ENCODE measurements at regions not wholly inside any gene's neighbourhood (a gene's known extent, or its start where the extent isn't known, plus 50 kb on each side); places are given as distances from the start of the nearest gene placed in this dataset.

GRCh38 chr7:16060502-16060901 is 360.8 kb downstream of the CRPPA start:
- DNase-seq (ENCODE audit: low spot score): no peak

GRCh38 chr7:16055263-16055976 is 365.9 kb downstream of the CRPPA start:
- DNase-seq (ENCODE audit: low spot score): no peak

DNA sequence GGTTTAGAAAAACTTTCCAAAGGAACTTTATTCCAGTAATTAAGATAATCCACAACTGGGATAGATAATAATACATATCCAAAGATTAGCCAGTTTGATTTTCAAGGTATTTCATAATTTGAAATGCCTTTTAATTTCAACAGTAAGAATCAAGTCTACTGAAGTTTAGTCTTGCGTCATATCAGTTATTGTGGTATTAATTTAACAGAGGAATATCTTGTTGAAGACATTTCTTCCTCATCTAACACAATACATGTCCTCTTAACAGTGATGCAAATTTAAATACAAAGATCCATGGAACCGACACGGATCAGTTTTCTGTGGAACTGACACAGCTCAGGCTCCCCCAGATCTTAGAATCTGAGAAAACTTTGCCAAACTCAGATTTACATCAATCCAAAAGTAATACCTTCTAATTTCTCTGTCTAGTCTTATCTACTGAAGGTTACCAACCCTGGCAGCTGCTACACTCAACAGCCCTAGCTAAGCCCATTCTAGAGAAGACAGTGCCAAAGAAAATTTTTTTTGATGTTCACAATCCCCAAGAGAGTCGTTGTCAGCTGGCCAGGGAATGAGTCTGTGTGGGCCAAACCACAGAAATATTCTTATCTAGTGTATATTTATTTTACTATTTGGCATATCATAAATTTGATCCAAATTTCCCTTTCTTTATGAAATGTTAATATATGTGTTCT is 365.2 kb upstream of the MEOX2 start:
- no peak for DNase-seq (ENCODE audit: low spot score)

DNA sequence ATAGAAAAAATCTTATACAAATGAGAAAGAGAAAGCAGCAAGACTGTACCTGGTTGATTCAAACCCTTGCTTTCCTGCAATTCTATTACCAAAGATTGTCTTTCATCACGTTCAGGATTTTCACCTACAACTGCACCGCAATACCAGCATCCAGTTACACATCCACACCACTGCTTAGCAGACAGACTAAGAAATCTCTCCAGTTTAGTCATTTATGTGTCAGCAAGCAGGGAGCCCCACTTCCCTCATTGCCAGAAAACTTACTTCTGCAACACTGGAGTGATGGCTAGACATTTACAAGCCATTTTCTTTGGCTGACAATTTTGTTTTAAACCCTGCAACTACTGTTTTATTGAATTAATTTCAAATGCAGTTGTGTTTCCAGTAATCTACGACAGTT is 359.6 kb upstream of the MEOX2 start:
- DNase-seq (ENCODE audit: low spot score): no peak

DNA sequence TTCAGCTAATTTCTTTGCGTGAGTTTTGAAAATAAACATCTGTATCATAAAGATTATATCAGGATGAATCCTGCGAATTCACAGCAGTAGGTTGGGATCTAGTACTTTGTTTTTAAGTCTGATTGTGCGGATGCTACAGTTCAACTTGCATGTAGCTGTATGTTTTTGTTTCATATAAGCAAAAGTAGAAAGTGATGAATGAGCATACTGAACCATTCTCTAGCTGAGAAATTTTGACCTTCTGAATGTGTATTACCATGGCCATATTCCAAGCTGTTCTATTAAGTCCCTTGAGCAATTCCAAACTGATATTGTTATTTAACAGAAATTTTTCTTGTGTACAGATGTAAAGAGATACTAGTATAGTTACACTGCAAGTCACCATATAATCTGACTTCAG is 358.8 kb upstream of the MEOX2 start:
- no peak for DNase-seq (ENCODE audit: low spot score)

- no peak for DNase-seq (ENCODE audit: low spot score)
Observed at GRCh38 chr7:16044645-16045044, 358.2 kb upstream of the MEOX2 start.

GRCh38 chr7:16040346-16040745 is 353.9 kb upstream of the MEOX2 start:
- no peak for DNase-seq (ENCODE audit: low spot score)

DNA sequence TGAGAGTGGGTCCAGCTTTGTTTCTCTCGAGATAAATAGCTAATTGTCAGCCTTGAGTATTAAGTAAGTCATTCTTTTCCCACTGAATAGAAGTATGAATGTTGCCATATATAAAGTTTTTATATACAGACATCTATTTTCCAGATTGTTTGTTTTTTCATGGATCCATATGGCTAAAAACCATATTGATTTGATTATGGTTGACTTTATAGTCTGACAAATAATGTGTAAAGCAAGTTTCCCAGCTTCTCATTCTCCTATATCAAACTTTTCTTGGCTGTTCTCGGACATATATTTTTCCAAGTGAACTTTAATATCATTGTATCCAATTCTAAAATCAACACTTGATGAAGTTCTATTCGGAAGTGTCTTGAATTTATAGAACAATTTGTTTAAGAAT is 352.4 kb upstream of the MEOX2 start:
- no peak for DNase-seq (ENCODE audit: low spot score)

GRCh38 chr7:16035392-16035791 is 348.9 kb upstream of the MEOX2 start:
- no peak for DNase-seq (ENCODE audit: low spot score)

GRCh38 chr7:16034866-16035265 is 348.4 kb upstream of the MEOX2 start:
- no peak for DNase-seq (ENCODE audit: low spot score)

GRCh38 chr7:16034353-16034752 is 347.9 kb upstream of the MEOX2 start:
- DNase-seq (ENCODE audit: low spot score): no peak

DNA sequence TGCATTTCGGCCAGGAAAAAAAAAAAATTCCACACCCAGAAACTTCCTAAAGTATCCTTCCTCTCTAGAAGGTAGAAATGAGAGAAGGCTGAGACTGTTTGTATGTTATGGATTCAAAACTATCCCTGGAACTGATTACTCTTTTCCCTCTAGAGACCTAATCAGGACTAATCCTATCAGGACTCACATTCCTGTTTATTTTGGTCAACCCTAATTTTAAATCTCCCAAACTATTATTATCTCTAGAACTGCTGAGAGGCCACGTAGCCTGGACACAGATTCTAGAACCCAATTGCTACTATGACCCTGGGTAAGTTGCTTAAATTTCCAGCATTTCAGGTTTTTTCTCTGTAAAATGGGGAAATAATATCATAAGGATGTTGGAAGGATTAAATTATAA is 346.8 kb upstream of the MEOX2 start:
- no peak for DNase-seq (ENCODE audit: low spot score)

DNA sequence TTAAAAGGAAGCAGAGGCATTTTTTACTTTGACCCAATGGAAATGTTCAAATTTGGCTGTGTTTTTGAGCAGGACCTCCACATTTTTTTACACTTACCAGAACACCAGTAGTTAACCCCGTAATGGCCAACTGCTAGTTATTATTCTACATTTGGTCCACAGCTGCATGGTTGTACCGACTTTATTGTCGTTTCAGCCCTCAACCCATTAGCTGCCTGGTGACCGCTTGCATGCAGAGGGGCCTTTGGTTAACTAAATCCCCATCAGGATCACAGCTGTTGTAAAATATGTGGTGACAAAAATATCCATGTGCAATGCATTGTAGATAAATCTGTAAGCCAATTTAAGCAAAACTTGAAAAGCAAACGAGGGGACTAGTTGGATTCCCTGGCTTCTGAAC is 342.2 kb upstream of the MEOX2 start:
- no peak for DNase-seq (ENCODE audit: low spot score)

GRCh38 chr7:16028103-16028502 is 341.6 kb upstream of the MEOX2 start:
- no peak for DNase-seq (ENCODE audit: low spot score)

DNA sequence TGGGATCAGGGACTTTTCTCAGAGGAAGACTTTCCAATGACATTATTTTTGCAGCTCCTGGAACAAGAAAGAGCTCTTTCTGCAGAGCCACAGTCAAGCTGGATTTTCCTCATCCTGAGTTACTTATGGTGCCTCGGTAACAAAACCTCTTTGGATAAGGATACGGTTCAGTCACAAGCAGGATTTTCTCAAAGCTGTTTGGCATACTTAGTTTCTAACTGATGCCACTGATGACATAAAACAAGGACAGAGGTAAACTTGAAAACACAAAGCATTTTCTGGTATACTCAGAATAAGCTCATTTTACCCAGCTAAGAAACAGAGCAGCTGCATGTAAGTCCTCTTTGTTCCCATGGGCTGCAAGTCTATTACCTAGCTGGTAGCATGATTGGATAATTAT is 340.9 kb upstream of the MEOX2 start:
- DNase-seq (ENCODE audit: low spot score): no peak

DNA sequence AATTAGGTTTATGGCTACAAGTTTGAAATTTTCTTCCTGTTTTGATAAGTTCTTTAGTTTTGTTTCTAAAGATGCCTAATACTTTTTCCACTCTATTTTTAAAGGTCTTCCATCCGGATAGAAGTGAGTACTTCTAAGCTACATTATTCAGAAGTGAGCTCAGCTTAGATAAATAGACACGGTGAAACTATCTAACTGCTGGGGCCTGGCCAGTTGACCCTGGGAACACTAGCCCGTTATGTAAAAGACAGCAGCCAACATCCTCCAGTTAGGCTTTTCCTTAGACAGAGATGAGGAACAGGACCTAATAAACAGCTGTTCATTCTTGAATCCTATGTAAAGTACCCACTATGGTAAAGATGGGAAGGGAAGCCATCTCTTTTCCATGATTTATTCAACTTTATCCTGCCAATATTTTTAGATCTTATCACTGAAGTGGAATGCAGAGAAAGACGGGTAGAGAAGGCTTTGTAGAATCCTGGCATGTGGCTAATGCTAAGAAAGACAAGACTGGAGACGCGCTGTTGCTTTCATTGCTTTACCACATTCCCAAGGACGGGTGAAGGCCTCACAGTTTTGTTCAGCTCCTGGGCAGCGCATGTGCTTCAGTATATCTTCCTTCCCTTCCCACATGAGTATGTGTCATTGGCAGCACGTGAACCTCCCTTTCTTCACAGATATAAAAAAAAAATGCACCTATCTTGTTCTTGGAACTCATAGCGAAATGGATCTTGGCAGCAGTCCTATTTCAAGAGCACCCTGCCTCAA is 340.0 kb upstream of the MEOX2 start:
- DNase-seq (ENCODE audit: low spot score): no peak

DNA sequence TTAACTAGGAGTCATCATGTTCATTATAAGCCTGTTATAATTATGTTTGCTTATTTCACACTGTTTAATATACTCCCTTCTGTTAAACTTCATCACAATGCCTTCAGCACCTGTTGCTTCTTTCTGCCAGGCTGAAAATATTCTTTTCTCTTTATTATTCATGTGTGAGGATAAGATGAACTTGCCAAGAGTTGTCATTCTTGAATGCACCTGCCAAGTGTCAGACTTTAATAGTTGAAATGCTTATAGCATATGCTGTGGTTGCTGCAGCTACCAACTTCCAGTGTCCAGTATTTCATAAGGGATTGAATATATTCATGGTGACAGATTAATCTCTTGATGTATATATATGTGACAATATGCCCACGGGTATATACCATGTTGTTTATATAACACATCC is 339.2 kb upstream of the MEOX2 start:
- DNase-seq (ENCODE audit: low spot score): no peak

DNA sequence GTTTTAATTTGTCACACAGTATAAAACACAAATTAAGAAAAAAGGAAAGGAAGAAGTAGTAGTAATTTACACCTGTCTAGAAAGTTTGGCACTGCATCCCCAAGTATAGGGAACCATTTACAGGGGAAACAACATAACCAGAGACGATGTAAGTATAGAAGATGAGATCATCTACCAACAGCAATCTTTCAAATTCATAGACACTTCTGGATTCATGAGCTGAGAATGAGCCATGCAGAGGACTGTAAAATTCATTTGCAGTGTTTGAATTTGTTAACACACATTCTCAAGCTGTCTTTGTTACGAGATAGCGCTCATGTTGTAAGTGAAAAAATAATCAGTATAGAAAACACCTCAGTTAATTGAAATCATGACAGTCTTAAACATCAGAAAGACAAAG is 337.0 kb upstream of the MEOX2 start:
- no peak for DNase-seq (ENCODE audit: low spot score)

DNA sequence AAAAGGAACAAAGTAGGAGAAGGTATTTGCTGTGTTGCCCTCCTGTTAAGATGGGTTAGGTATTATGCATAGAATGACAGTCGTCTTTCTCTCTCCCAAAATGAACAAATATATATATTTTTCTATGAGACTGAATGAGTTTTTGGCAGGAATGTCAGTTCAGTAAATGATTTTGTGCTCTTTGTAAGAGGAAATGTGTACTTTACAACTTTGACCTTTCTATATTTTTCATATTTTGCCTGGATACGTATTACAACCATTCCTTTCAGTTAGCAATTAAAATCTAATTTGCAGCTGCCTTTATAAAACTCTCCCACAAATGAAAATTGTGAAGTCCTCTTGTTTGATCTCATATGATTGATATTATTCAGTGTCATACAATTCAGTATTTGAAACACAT is 336.6 kb upstream of the MEOX2 start:
- DNase-seq (ENCODE audit: low spot score): no peak

DNA sequence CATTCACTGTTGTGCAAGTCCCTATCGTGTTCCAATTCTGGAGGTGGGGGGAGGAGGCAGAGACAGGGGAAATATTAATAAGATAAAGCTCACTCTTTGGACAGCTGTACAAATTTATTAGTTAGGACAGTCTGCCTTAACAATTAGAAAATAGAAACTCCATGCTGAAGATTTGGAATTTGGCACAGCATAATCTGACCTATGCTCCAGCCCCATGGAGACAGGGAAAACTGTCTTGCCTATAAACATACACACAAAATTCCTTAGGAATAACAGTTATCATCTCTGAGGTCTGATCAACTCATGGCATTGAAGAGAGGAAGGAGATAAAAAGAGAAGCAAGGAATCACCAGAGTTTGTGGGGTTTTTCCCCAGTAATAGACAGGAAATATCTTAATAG is 335.4 kb upstream of the MEOX2 start:
- no peak for DNase-seq (ENCODE audit: low spot score)

DNA sequence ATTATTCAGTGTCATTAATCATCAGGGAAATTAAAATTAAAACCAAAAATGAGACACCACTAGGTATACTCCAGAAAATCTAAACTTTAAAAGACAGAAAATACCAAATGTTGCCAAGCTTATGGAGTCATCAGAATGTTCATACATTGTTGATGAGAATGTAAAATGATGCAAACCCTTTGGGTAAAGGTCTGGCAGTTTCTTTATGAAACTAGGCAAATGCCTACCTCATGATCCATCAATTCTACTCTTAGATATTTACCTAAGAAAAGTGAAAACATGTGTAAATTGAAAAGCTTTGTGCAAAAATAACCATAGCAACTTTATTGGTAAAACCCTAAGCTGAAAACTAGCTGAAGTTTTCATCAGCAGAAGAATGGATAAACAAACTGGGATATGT is 329.5 kb upstream of the MEOX2 start:
- no peak for DNase-seq (ENCODE audit: low spot score)

GRCh38 chr7:16014031-16014430 is 327.5 kb upstream of the MEOX2 start:
- DNase-seq (ENCODE audit: low spot score): no peak

- DNase-seq (ENCODE audit: low spot score): no peak
Observed at GRCh38 chr7:16007911-16008310, 321.4 kb upstream of the MEOX2 start.

Measured in CD4-positive, alpha-beta T cell treated with Interleukin-2 at 100 ng/mL for 4 hours (primary cell).